Bronchial epithelial cell (primary cell): ENCODE measurements at regions not wholly inside any gene's neighbourhood (a gene's known extent, or its start where the extent isn't known, plus 50 kb on each side); places are given as distances from the start of the nearest gene placed in this dataset.
A peak's percentile ranks its signal among the peaks of the same experiment; 100 is the strongest.

Experiments
- DNase-seq: peaks from one replicate; pipeline ENCODE4 v3.0.0-alpha.2; 2010; ENCODE audit warnings: low read depth
- FAIRE-seq: peaks from 2 replicates; lab custom pipeline; 2011; peaks lifted over from hg19 to GRCh38; lab: Jason Lieb, UNC
- H3K27me3 ChIP-seq: 2 replicates; pipeline ENCODE4 v1.5.1; 2011; ENCODE audit warnings: low read length; ENCODE audit not compliant: control insufficient read depth, insufficient read depth
- H3K36me3 ChIP-seq: 2 replicates; pipeline ENCODE4 v1.5.1; 2011; ENCODE audit warnings: low read length; ENCODE audit not compliant: control insufficient read depth, insufficient read depth
- H3K4me3 ChIP-seq: 2 replicates; pipeline ENCODE4 v1.5.1; 2011; ENCODE audit warnings: mild to moderate bottlenecking, low read depth, low read length, control low read depth
- CTCF ChIP-seq: IDR thresholded peaks from 2 replicates; pipeline ENCODE4 v1.5.1; 2011; ENCODE audit warnings: mild to moderate bottlenecking, moderate library complexity, low read length, control low read depth, inconsistent platforms; ENCODE audit not compliant: insufficient read depth, severe bottlenecking

- no peak for FAIRE-seq
- H3K4me3 ChIP-seq = no peak overlapping the region
- no peak for DNase-seq
- no peaks in the 10 kb centered on the region for H3K27me3 ChIP-seq
- no peak for TF ChIP-seq CTCF
- no peaks in the 10 kb centered on the region for H3K36me3 ChIP-seq
These were observed 649.6 kb upstream of the SETBP1 start for GRCh38 chr18:44031063-44031462.

GRCh38 chr18:44033144-44033701, 647.5 kb upstream of the SETBP1 start:
- no peak for DNase-seq
- Histone ChIP-seq H3K4me3 (no peak overlapping the region), H3K36me3 (no peaks in the 10 kb centered on the region), H3K27me3 (no peaks in the 10 kb centered on the region)
- TF ChIP-seq CTCF = no peak
- FAIRE-seq = no peak

GRCh38 chr18:44035554-44035953, 645.1 kb upstream of the SETBP1 start:
- DNase-seq (no peak), FAIRE-seq (no peak)
- no peak for TF ChIP-seq CTCF
- Histone ChIP-seq H3K36me3 (no peaks in the 10 kb centered on the region), H3K4me3 (no peak overlapping the region), H3K27me3 (no peaks in the 10 kb centered on the region)

- TF ChIP-seq CTCF = no peak
- DNase-seq = no peak
- no peak for FAIRE-seq
- Histone ChIP-seq H3K36me3 (no peaks in the 10 kb centered on the region), H3K4me3 (no peak overlapping the region), H3K27me3 (no peaks in the 10 kb centered on the region)
These were observed 644.2 kb upstream of the SETBP1 start for GRCh38 chr18:44036501-44036900.

GRCh38 chr18:44039216-44039615, 641.5 kb upstream of the SETBP1 start:
- no peaks in the 10 kb centered on the region for H3K27me3 ChIP-seq
- no peak overlapping the region for H3K4me3 ChIP-seq
- no peak for FAIRE-seq
- no peak for DNase-seq
- no peak for TF ChIP-seq CTCF
- no peaks in the 10 kb centered on the region for H3K36me3 ChIP-seq

GRCh38 chr18:44039826-44040225, 640.9 kb upstream of the SETBP1 start:
- H3K4me3 ChIP-seq = no peak overlapping the region
- TF ChIP-seq CTCF = no peak
- no peaks in the 10 kb centered on the region for H3K36me3 ChIP-seq
- FAIRE-seq = no peak
- H3K27me3 ChIP-seq = no peaks in the 10 kb centered on the region
- DNase-seq = peak; percentile 3
